GM21528 (cell line): ENCODE measurements at regions not wholly inside any gene's neighbourhood (a gene's known extent, or its start where the extent isn't known, plus 50 kb on each side); places are given as distances from the start of the nearest gene placed in this dataset.
"Not testable (repeated sequence)": the region's sequence is repeated elsewhere in the genome, so short reads cannot be mapped to it uniquely, and the experiment has no call there.

ENCODE experiments used
- ATAC-seq: cut with Tn5 transposase; IDR thresholded peaks from one replicate; pipeline ENCODE4 v1.9.1; 2021; ENCODE audit warnings: mild to moderate bottlenecking, moderate library complexity; ENCODE audit not compliant: unreplicated experiment, low FRiP score

GRCh38 chr11:87583931-87584330 is 546.2 kb downstream of the TMEM135 start:
- no peak for ATAC-seq

- no peak for ATAC-seq
Observed at GRCh38 chr11:87575088-87575487, 537.4 kb downstream of the TMEM135 start.

GRCh38 chr11:87574193-87574592 is 536.5 kb downstream of the TMEM135 start:
- ATAC-seq = no peak

- no peak for ATAC-seq
Observed at GRCh38 chr11:87573708-87574107, 536.0 kb downstream of the TMEM135 start.

GRCh38 chr11:87572881-87573280 is 535.1 kb downstream of the TMEM135 start:
- no peak for ATAC-seq

GRCh38 chr11:87560352-87560751 is 522.6 kb downstream of the TMEM135 start:
- ATAC-seq = no peak

- ATAC-seq = not testable (repeated sequence)
Observed at GRCh38 chr11:87559852-87560251, 522.1 kb downstream of the TMEM135 start.

- no peak for ATAC-seq
Observed at GRCh38 chr11:87555101-87555500, 517.4 kb downstream of the TMEM135 start.

GRCh38 chr11:87548797-87549196 is 511.1 kb downstream of the TMEM135 start:
- no peak for ATAC-seq

- ATAC-seq = no peak
Observed at GRCh38 chr11:87545858-87546257, 508.1 kb downstream of the TMEM135 start.

GRCh38 chr11:87539596-87539995 is 501.9 kb downstream of the TMEM135 start:
- ATAC-seq = no peak

- ATAC-seq = no peak
Observed at GRCh38 chr11:87536565-87536964, 498.8 kb downstream of the TMEM135 start.

GRCh38 chr11:87536016-87536415 is 498.3 kb downstream of the TMEM135 start:
- ATAC-seq = no peak

GRCh38 chr11:87535513-87535912 is 497.8 kb downstream of the TMEM135 start:
- ATAC-seq = no peak

- not testable (repeated sequence) for ATAC-seq
Observed at GRCh38 chr11:87531835-87532234, 494.1 kb downstream of the TMEM135 start.

GRCh38 chr11:87529486-87529885 is 491.8 kb downstream of the TMEM135 start:
- ATAC-seq = no peak

GRCh38 chr11:87528752-87529151 is 491.0 kb downstream of the TMEM135 start:
- ATAC-seq = no peak

GRCh38 chr11:87523276-87523675 is 485.5 kb downstream of the TMEM135 start:
- no peak for ATAC-seq

GRCh38 chr11:87518266-87518665 is 480.5 kb downstream of the TMEM135 start:
- ATAC-seq = no peak

- ATAC-seq = no peak
Observed at GRCh38 chr11:87517351-87517750, 479.6 kb downstream of the TMEM135 start.

GRCh38 chr11:87507722-87508121 is 470.0 kb downstream of the TMEM135 start:
- ATAC-seq = not testable (repeated sequence)

- ATAC-seq = not testable (repeated sequence)
Observed at GRCh38 chr11:87506946-87507345, 469.2 kb downstream of the TMEM135 start.

GRCh38 chr11:87501388-87501787 is 463.7 kb downstream of the TMEM135 start:
- ATAC-seq = no peak
